HUDEP-2 (cell line): ENCODE measurements at regions not wholly inside any gene's neighbourhood (a gene's known extent, or its start where the extent isn't known, plus 50 kb on each side); places are given as distances from the start of the nearest gene placed in this dataset.
"Not testable (repeated sequence)": the region's sequence is repeated elsewhere in the genome, so short reads cannot be mapped to it uniquely, and the experiment has no call there.

Source experiments
- DNase-seq, 76 experiments: peaks; one replicate each; lab custom pipeline; 2025; ENCODE audit not compliant: unreplicated experiment in 76 of 76; lab: John Stamatoyannopoulos, UW

DNA sequence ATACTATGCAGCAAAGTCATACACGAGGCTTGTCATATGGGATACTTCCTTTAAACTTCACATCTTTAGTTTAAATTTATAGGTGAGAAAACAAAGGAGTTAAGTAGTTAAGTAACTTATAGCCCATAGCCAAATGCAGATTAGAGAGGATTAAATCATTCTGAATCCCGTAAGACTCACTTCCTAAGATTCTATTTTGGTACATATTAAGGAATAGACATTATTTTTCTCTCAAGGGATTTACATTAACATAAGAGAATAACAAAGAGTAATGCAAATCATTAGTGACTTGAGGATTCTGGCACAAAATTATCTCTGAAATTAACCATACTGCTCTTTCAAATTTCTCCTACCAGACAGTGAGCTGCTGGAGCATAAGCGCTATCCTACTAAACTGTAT is 747.4 kb upstream of the ARPP21 start:
- DNase-seq: no peak

DNA sequence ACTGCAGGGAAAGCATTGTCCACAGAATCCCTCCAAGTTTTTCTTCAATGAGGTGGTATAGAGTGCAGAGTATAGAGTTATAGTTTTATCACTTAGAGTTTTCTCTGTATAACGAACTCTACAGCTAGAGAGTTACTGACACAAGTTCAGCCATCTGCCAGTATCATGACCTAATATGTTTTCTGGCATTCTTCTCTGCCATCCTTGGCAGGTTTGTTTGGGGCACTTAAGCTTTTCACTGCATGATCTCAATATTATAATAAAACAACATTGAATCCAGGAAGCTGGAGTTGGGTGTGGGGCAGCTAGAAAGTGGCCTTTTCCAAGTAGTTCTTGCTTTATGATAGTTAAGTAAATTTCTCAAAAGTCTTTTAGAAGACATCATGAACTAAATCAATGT is 743.5 kb upstream of the ARPP21 start:
- DNase-seq: no peak

DNA sequence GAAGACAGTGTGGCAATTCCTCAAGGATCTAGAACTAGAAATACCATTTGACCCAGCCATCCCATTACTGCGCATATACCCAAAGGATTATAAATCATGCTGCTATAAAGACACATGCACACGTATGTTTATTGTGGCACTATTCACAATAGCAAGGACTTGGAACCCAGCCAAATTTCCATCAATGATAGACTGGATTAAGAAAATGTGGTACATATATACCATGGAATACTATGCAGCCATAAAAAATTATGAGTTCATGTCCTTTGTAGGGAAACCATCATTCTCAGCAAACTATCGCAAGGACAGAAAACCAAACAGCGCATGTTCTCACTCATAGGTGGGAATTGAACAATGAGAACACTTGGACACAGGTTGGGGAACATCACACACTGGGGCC is 729.6 kb upstream of the ARPP21 start:
- DNase-seq: not testable (repeated sequence)

DNA sequence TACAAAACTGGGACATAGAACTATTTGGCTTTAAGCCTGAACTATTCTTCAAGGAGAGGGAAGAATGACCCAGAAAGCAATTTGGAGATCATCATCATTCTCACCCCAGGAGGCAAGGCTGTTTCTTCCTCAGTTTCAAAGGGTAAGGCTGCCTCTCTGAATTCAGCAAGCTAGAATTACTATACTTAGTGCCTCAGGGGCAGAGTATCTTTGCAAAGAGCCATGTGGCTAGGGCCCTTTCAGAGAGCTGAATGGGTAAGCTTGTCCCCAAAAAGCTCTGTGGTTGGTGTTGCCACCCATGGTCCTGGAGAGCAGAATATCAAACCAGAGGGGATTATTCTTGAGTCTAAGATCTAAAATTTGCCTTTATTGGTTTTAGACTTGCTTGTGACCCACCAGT is 720.3 kb upstream of the ARPP21 start:
- DNase-seq: no peak

DNA sequence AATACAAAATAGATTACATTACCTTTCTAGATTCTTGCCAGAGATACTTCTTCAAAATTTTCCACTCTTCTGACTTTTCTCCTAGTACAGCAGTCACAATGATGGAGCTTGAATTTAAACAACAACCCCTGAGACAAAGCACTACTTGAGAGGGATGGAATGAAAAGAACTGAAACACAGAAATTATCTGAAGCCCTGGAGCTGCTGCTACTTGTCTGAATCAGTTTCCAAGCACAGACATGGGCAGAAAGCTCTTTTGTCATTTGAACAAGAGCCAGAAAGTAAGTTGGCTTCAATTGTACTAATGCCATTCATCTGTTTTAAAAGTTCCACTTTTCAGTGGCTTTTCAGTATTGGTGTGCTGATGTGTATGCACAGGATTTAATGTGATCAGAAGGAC is 718.5 kb upstream of the ARPP21 start:
- DNase-seq: no peak

DNA sequence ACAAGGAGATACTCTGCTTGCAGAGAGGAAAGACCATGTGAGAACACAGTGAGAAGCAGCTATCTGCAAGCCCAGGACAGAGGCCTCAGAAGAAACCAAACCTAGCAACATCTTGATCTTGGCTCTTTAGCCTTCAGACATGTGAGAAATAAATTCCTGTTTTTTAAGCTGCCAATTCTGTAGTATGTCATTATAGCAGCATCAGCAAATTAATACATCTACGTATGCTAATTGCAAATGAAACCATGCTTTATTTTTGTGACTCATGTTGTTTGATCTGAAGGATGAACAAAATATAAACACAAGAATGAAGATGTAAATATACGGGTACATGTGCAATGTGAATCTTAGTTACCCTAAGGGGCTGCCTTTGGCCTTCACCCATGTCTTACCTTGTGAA is 714.4 kb upstream of the ARPP21 start:
- no peak for DNase-seq

DNA sequence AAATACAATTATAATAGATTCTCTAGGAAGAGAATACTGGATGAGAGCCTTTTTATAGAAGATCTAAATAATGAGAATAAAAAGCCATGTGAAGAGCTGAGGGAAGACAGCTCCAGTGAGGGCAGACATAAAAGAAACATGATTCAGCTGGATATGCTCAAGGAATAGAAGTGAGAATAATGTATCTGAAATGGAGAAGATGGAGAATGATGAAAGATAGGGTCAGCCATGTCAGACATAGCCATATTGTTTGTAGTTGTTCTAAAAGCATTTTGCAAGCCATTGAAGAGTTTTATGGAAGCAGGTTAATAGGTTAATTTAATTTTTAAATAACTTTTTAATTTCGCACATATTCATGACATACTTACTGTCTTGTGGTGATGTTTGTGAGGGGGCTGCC is 713.5 kb upstream of the ARPP21 start:
- DNase-seq: no peak

DNA sequence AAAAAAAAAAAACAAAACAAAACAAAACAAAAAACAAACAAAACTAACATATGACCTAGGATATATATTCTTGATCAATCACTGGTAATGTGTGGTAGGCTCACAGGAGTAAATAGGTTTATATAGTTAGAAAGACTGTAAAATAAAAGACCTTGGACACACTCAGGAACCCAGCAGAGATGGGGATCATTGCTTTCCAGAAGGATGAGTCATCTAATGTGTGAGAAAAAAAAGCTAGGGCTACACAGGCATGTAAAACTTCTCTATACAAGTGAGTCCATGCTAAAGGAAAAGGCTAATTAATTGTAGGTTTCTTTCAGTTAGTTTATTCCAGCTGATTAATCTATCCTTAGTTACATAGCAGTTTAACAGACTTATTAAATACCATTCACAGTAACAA is 710.3 kb upstream of the ARPP21 start:
- no peak for DNase-seq

DNA sequence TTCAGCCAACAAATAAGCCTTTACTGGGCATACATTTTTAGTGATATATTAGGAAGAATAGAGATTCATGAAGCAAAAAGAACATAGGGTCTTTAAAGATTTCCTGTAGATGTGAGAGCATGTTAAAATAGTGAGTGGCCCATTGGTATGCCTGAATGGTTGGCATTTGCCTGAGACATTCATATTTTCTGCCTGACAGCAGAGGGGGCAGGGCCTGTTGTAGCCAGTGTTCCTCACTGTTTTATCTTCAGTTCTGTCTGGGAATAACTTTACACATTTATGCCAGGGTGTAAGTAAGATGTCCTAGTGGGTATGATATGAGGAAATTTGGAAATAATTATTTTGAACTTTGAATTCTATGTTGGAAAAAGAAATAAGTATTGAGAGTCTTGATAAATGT is 704.7 kb upstream of the ARPP21 start:
- no peak for DNase-seq

DNA sequence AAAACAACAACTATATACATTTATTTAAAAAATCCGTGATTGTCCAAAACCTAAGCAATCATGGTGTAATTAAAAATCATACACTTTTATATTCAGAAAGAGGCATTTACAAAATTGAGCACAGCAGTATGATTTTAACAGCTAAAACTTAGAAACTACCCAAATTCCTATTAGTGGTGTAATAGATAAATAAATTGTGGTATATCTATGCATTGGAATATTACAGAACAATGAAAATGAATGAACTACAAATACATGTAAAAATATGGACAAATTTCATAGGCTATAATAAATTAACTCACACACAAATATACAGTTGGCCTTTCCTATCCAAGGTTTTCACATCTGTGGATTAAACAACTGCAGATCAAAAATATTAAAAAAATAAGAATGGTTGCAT is 700.5 kb upstream of the ARPP21 start:
- no peak for DNase-seq

DNA sequence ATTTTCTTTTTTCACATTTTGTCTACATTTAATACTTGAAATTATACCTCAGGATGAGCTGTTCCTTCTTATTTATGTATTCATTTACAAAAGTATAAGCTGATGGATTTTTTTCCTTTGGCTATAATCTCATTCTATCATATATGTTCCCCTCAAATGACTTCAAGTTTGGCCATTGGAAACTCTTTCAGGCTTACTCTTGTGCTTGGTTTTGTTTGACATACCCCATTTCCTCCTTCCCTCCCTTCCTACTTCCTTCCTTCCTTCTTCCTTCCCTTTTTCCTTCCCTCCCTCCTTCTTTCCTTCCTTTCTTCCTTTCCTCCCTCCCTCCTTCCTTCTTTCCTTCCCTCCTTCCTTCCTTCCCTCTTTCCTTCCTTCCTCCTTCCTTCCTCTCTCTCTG is 697.1 kb upstream of the ARPP21 start:
- DNase-seq: no peak

DNA sequence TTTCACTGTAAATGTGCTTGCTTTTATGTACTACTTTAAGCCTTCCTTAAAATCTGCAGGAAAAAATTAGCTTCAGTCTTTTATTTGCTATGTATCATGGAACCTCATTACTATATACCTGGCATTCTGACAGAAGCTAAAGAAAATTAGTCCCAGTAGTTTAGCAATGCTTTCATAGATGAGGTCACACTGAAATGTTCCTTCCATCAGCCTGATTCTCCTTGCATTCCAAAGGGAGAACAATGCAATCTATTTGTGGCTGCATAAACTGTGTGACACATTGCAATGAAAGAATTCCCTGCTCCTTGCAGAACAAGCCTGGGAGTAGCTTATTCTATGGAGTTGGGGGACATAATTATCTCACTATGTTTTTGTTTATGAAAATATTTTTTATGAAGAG is 691.5 kb upstream of the ARPP21 start:
- no peak for DNase-seq

DNA sequence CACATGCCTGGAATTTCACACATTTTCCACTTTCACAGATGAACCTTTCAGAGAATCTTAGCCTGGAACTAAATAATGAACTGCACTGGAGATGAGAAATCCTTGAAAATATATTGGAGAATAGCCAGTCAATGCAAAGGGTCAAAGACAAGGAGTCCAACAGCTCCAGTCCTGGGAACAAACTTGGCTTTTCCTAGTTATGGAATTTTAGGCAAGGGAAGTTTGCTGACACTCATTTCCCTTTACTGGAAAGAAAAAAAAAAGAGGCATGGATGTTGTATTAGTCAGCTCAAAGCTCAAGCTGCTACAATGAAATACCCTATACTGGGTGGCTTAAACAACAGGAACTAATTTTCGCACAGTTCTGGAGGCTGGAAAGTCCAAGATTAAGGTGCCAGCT is 690.8 kb upstream of the ARPP21 start:
- no peak for DNase-seq

DNA sequence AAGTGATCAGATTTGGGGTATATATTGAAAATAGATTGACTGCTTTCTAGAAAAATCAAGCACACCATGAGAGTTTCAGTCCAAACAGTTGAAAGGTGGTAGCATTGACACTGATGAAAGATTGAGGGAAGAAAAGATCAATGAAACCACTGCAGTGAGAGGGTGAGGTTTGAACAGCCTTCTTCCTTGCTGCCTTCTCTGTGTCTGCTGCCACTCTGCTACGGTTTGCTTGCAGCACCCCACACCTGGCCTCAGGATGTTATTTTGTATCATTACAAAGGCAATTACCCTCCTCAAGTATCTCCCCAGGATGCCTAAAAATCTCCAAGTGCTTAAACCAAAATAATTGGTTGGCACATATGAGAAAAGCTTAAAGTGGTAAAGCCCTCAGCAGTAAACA is 683.6 kb upstream of the ARPP21 start:
- no peak for DNase-seq

DNA sequence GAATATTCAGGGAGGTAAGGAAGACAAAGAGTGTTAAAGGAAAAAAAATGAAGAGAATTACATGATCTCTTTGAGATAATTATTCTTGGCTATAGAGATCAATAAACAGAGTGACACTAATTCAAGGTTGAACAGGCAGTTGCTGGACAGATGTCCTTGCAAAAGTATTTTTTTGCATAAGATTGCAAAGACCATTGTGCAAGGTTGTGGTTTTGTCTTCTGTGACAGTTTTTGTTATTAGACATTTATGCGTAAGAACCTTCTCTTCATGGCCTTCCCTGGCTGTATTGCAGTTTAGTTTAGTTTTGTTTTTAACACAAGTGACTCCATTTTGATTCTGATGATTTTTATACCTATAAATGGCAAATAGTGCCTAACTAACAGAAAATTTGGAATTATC is 682.8 kb upstream of the ARPP21 start:
- DNase-seq: no peak

DNA sequence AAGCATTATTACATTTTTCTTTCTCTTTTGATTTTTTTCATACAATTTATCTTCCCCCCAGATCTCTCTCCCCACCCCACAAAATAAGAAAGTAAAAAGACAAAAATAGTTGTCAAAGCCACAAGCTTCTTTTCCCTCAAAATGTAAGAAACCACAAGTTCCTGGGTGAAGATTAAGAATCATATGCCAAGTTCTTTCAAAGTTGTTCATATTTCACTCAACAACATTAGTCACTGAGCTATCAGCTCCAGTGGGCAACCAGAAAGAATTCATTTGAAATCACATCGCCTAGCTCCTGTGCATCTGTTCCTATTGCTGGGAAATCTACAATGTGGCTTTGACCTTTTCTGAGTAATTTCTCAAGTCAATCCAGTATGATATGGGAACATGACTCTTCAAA is 681.6 kb upstream of the ARPP21 start:
- no peak for DNase-seq

DNA sequence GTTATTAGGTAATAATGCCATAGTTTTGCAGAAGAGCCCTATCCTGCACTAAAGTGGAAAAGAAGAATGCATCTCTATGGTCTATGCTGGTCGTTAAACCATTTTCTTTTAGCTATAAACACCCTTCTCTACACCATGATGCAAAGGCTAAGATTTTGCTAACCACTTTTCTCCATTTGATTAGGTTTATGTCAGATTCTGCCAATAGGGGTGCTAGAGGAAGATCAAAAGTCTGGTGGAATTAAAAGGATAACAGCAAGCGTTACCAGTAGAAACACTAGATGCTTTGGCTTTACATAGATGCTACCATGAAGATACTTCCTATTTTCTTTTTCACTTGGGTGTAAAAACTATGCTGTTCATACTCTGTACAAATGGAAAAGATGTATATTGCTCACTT is 669.8 kb upstream of the ARPP21 start:
- DNase-seq: no peak

DNA sequence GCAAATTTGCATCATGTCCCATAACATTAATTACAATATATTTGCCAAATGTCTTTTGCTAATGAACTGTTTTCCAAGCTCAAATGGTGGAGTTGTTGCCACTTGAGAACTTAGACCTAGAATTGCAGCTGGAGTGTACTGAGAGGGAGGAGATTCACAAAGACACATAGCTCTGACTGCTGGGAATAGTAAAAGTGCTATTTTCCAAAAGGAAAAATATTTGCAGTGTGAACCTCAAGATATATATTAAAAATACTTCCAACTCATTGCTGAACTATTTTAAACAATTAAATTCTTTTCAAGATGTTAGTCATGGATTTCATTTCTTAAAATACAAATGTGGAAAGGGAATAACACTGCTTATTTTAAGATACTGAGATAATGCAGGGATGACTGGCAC is 666.8 kb upstream of the ARPP21 start:
- no peak for DNase-seq

DNA sequence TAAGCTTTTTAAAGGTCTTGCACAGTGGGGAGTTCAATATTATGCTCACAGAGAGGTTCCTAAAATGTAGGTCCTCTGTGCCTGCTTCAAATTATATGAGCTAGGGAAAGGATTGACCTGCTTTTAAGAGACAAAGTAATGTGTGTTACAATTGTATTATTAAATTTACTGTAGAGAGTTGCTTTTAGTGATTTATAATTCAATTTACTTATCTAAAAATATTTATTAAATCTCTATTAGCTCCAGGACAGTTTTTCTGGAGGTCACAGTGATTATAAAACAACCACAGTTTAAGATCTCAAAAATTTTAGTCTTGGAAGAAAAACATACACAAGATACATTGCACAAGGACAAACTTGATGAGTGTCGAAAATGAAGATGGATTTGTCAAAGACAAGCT is 665.7 kb upstream of the ARPP21 start:
- no peak for DNase-seq

DNA sequence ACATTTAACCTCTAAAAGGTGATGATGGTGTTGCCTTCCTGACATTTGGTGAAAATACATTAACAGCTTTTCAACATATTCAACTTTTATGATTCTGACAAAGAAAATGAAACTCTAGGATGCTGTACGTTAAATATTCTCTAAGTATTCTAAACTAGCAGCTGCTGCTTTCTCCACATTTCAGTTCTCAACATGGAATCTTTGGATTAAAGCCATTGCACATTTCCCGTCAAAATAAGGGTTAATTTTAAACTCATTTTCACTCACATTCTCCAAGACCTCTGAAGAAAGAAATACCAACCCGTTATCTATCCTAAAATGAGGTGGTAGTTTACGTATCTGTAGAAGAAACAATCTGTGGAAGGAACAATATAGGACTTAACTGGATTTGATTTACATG is 655.7 kb upstream of the ARPP21 start:
- no peak for DNase-seq

DNA sequence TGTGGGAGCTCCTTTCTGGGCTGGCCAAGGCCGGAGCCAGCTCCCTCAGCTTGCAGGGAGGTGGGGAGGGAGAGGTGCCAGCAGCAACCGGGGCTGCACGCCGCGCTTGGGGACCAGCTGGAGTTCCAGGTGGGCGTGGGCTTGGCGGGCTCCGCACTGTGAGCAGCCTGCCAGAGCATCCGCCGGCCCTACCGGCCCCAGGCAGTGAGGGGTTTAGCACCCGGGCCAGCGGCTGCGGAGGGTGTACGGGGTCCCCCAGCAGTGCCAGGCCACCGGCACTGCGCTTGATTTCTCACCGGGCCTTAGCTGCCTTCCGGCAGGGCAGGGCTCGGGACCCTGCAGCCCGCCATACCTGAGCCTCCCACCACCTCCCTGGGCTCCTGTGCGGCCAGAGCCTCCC is 651.0 kb upstream of the ARPP21 start:
- no peak for DNase-seq

DNA sequence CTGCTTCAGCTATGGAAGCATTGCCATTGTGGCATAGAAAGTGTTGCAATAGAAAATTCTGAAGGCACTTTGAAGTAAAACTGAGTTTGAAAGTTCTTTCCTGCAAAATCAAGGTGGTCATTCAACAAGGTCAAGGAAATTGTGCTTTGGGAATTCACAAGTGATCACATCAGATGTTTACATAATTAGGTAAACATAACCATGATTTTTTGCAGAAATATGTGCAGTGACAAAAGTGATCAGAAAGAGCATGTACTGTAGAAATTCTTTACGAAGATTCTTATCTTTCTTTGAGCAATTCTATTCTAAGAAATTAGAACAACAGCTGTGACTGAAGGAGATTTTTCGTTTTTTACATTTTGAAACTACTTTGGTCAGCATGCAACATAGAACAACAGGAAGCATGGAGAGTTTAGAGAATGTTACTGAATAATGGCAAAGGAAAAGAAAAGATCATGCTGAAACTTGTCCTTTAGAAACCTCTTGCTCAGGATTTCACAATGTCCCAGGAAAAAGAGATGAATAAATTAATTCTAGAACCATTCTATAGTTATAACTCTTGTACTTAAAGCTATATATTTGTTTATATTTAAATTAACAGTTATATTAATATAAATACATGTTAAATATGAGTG is 643.4 kb upstream of the ARPP21 start:
- DNase-seq: no peak

DNA sequence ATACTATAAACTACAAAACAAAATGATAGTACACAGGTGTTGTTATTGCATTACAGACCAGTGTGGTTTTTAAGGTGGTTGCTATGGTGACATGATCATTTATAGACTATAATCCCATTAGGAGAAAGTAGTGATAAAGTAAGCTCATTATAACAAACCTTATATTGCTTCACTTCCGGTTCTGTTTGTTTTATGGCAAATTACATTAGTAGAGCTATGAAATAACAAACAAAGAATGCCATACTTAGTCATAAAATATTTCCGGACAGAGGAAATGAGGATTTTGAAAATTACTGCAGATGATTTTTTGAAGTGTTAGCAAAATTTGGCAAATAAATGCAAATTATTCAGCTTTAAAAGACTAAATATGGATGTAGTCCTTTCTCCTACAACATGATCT is 640.4 kb upstream of the ARPP21 start:
- DNase-seq: no peak

DNA sequence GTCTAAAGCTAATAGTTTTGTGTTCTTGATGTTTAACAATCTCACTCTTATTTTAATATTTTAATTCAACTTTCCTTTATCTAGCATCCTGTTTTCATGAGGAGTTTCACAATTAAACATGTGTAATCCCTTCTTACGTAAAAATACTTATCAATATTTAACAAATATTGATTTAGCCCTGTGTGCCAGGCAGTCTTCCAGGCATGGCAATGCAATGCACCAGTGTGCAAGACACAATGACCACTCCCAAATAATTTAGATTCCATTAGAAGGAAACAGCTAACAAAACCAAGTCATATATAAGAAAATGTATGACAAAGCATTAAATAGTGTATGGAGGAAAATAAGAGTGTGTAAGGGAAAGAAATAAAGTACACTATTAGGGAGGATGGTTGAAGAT is 627.1 kb upstream of the ARPP21 start:
- DNase-seq: no peak
